ENCODE measurements at regions not wholly inside any gene's neighbourhood (a gene's known extent, or its start where the extent isn't known, plus 50 kb on each side); places are given as distances from the start of the nearest gene placed in this dataset.
A peak's percentile ranks its signal among the peaks of the same experiment; 100 is the strongest.

DNA sequence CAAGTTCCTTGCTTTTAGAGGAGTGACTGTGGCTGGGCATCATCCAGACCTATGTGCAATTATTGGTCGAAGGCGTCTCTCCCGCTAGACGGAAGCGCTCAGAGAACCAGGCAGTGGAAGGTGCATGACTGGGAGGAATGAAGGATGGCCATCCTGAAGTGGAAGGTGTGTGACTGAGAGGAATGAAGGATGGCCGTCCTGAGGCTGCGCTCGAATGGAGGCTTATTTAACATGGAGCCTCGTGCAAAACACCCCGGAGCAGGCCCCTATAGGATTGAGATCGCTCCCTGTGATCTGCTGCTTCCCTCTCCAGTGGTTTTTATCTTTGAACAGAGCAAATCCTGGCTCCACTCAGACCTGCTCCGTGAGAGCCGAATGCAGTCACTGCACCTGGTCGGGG, 140.2 kb upstream of the ID2 start:
- Histone ChIP-seq H3K4me3 (ENCODE audit: low read depth, low read length) (no peak overlapping the region), H3K27ac (ENCODE audit: extremely low read depth, low read depth, low read length) (no peak overlapping the region), H3K36me3 (ENCODE audit: control insufficient read depth in 2 of 2, insufficient read depth in 1 of 2, low read length in 2 of 2) (no peaks in the 10 kb centered on the region), H3K9me3 (ENCODE audit: control insufficient read depth, insufficient read depth, low read depth, low read length) (no peaks in the 10 kb centered on the region), H3K4me1 (ENCODE audit: control insufficient read depth, insufficient read depth, low read length) (no peaks in the 10 kb centered on the region)
- CTCF ChIA-PET, result interaction anchor here (0.6 kb wide), 2 partner anchors 200 to 216 kb away, joined by 3 read pairs; no protein-coding TSS in a partner anchor
- TF ChIP-seq ZNF23 (tag by site-specific recombination; IDR thresholded peaks at IDR 0.05; ENCODE audit: borderline replicate concordance) (no peak), REPIN1 (tag by site-specific recombination; IDR thresholded peaks at IDR 0.05; ENCODE audit: low read depth) (no peak), ZNF121 (tag by site-specific recombination; IDR thresholded peaks at IDR 0.05) (no peak), MEIS1 (CRISPR knock-in tag; IDR thresholded peaks at IDR 0.05; ENCODE audit: borderline replicate concordance) (no peak), PRDM1 (tag by site-specific recombination; IDR thresholded peaks at IDR 0.05) (no peak), ZNF585B (tag by site-specific recombination; IDR thresholded peaks at IDR 0.05) (no peak), SETDB1 (IDR thresholded peaks at IDR 0.05; ENCODE audit: insufficient read length, low read length) (no peak), ZNF670 (tag by site-specific recombination; IDR thresholded peaks at IDR 0.05; ENCODE audit: low read depth) (no peak), ZFP69B (tag by site-specific recombination; IDR thresholded peaks at IDR 0.05) (no peak), RBAK (tag by site-specific recombination; IDR thresholded peaks at IDR 0.05) (no peak), ZNF394 (tag by site-specific recombination; IDR thresholded peaks at IDR 0.05; ENCODE audit: borderline replicate concordance) (no peak), IKZF3 (tag by site-specific recombination; IDR thresholded peaks at IDR 0.05) (no peak)
- TF ChIP-seq, protein P1, sequence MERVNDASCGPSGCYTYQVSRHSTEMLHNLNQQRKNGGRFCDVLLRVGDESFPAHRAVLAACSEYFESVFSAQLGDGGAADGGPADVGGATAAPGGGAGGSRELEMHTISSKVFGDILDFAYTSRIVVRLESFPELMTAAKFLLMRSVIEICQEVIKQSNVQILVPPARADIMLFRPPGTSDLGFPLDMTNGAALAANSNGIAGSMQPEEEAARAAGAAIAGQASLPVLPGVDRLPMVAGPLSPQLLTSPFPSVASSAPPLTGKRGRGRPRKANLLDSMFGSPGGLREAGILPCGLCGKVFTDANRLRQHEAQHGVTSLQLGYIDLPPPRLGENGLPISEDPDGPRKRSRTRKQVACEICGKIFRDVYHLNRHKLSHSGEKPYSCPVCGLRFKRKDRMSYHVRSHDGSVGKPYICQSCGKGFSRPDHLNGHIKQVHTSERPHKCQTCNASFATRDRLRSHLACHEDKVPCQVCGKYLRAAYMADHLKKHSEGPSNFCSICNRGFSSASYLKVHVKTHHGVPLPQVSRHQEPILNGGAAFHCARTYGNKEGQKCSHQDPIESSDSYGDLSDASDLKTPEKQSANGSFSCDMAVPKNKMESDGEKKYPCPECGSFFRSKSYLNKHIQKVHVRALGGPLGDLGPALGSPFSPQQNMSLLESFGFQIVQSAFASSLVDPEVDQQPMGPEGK (tag by site-specific recombination; IDR thresholded peaks at IDR 0.05), result no peak
- TF ChIP-seq, protein P2, sequence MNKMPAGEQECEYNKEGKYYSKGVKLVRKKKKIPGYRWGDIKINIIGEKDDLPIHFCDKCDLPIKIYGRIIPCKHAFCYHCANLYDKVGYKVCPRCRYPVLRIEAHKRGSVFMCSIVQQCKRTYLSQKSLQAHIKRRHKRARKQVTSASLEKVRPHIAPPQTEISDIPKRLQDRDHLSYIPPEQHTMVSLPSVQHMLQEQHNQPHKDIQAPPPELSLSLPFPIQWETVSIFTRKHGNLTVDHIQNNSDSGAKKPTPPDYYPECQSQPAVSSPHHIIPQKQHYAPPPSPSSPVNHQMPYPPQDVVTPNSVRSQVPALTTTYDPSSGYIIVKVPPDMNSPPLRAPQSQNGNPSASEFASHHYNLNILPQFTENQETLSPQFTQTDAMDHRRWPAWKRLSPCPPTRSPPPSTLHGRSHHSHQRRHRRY (tag by site-specific recombination; IDR thresholded peaks at IDR 0.05), result no peak
- POLR2A ChIA-PET, result interaction anchor here (1.2 kb wide), 1 partner anchor 140 kb away, joined by 3 read pairs; the partner anchor contains the start of gene ID2

DNA sequence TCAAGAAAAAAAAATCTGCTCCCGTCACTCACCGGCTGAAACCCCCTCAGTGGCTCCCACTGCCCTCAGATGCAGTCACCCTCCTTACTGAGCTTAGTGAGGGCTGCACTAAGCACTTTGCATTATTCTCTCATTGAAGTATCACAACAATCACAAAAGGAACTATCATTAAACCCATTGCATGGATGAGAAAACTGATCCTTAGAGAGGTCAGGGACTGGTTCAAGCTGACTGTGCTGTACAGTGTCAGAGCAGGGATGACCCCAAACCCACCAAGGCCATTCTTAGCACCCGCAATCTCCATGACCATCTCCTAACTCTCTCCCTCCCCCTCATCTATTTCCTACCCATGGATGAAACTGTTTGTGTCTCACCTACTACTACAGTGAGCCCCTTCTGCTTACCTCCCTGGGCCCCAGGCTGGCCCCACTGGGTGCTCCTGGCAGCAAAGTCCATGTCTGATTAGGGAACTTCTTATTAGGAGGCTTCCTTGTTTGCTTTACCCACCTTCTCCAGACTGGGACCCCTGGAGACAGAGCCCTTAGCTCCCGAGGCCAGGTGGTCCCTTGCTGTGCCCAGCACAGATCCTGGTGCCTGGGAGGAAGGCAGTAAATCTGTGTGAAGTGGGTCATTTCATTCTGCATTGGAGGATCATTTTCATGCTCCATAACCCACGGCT, 139.3 kb upstream of the ID2 start:
- Histone ChIP-seq H3K36me3 (ENCODE audit: control insufficient read depth in 2 of 2, insufficient read depth in 1 of 2, low read length in 2 of 2) (no peaks in the 10 kb centered on the region), H3K9me3 (ENCODE audit: control insufficient read depth, insufficient read depth, low read depth, low read length) (no peaks in the 10 kb centered on the region), H3K4me3 (ENCODE audit: low read depth, low read length) (no peak overlapping the region), H3K27ac (ENCODE audit: extremely low read depth, low read depth, low read length) (no peak overlapping the region), H3K4me1 (ENCODE audit: control insufficient read depth, insufficient read depth, low read length) (no peaks in the 10 kb centered on the region)
- no peak for TF ChIP-seq ZNF843 (tag by site-specific recombination; IDR thresholded peaks at IDR 0.05)
- TF ChIP-seq GLIS1 (tag by site-specific recombination; IDR thresholded peaks at IDR 0.05), result peak; percentile 62
- TF ChIP-seq ZIC2 (tag by site-specific recombination; IDR thresholded peaks at IDR 0.05), result peak; percentile 65
- POLR2A ChIA-PET, result interaction anchor here (1.2 kb wide), 1 partner anchor 139 kb away, joined by 3 read pairs; the partner anchor contains the start of gene ID2
- CTCF ChIA-PET, result interaction anchor here (0.6 kb wide), 1 partner anchor 217 kb away, joined by 3 read pairs; no protein-coding TSS in a partner anchor

DNA sequence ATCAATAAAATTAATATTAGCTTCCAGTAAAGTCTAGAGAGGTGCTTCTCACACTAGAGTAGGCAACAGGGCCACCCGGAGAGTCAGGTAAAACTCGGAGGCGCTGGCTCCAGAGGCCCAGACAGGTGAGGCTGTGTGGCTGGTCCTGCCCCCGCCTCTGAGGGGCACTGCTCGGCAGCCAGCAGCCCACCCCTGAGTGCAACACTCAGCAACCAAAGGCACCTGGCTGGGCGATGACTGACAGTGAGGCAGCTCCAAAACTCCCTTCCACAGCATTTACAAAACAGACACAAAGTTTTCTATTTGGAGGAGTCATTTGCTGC, 138.8 kb upstream of the ID2 start:
- no peaks in the 10 kb centered on the region for H3K4me1 ChIP-seq (ENCODE audit: control insufficient read depth, insufficient read depth, low read length)
- CTCF ChIA-PET, result interaction anchor here (0.6 kb wide), 1 partner anchor 408 kb away, joined by 3 read pairs; no protein-coding TSS in a partner anchor
- H3K4me3 ChIP-seq (ENCODE audit: low read depth, low read length), result no peak overlapping the region
- H3K27ac ChIP-seq (ENCODE audit: extremely low read depth, low read depth, low read length), result no peak overlapping the region
- POLR2A ChIA-PET, result interaction anchor here (2.5 kb wide), 1 partner anchor 139 kb away, joined by 11 read pairs; the partner anchor contains the start of gene ID2
- no peaks in the 10 kb centered on the region for H3K9me3 ChIP-seq (ENCODE audit: control insufficient read depth, insufficient read depth, low read depth, low read length)
- H3K36me3 ChIP-seq (ENCODE audit: control insufficient read depth in 2 of 2, insufficient read depth in 1 of 2, low read length in 2 of 2), result no peaks in the 10 kb centered on the region
- TF ChIP-seq PRDM1 (tag by site-specific recombination; IDR thresholded peaks at IDR 0.05) (no peak), KLF16 (tag by site-specific recombination; IDR thresholded peaks at IDR 0.05) (no peak), ZNF16 (tag by site-specific recombination; IDR thresholded peaks at IDR 0.05; ENCODE audit: low read depth) (no peak), YY2 (tag by site-specific recombination; IDR thresholded peaks at IDR 0.05) (no peak), KLF1 (tag by site-specific recombination; IDR thresholded peaks at IDR 0.05) (no peak), ZFHX2 (tag by site-specific recombination; conservative IDR thresholded peaks at IDR 0.05) (no peak), ZNF768 (tag by site-specific recombination; IDR thresholded peaks at IDR 0.05) (no peak)
- TF ChIP-seq, protein P3, sequence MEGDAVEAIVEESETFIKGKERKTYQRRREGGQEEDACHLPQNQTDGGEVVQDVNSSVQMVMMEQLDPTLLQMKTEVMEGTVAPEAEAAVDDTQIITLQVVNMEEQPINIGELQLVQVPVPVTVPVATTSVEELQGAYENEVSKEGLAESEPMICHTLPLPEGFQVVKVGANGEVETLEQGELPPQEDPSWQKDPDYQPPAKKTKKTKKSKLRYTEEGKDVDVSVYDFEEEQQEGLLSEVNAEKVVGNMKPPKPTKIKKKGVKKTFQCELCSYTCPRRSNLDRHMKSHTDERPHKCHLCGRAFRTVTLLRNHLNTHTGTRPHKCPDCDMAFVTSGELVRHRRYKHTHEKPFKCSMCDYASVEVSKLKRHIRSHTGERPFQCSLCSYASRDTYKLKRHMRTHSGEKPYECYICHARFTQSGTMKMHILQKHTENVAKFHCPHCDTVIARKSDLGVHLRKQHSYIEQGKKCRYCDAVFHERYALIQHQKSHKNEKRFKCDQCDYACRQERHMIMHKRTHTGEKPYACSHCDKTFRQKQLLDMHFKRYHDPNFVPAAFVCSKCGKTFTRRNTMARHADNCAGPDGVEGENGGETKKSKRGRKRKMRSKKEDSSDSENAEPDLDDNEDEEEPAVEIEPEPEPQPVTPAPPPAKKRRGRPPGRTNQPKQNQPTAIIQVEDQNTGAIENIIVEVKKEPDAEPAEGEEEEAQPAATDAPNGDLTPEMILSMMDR (tag by site-specific recombination; IDR thresholded peaks at IDR 0.05), result no peak
- TF ChIP-seq, protein P4, sequence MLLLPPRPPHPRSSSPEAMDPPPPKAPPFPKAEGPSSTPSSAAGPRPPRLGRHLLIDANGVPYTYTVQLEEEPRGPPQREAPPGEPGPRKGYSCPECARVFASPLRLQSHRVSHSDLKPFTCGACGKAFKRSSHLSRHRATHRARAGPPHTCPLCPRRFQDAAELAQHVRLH (tag by site-specific recombination; IDR thresholded peaks at IDR 0.05), result no peak
- TF ChIP-seq, protein P5, sequence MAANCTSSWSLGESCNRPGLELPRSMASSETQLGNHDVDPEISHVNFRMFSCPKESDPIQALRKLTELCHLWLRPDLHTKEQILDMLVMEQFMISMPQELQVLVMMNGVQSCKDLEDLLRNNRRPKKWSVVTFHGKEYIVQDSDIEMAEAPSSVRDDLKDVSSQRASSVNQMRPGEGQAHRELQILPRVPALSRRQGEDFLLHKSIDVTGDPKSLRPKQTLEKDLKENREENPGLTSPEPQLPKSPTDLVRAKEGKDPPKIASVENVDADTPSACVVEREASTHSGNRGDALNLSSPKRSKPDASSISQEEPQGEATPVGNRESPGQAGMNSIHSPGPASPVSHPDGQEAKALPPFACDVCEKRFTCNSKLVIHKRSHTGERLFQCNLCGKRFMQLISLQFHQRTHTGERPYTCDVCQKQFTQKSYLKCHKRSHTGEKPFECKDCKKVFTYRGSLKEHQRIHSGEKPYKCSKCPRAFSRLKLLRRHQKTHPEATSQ (tag by site-specific recombination; IDR thresholded peaks at IDR 0.05), result no peak
